Peyer's patch (tissue), 4 donors: ENCODE measurements at regions not wholly inside any gene's neighbourhood (a gene's known extent, or its start where the extent isn't known, plus 50 kb on each side); places are given as distances from the start of the nearest gene placed in this dataset.

Source experiments
- POLR2A ChIP-seq, 2 donors: fragments of 450-650 bp; IDR thresholded peaks; one replicate each; pipeline ENCODE4 v1.5.1; 2017; ENCODE audit warnings: antibody characterized with exemption in 2 of 2, mild to moderate bottlenecking in 2 of 2, moderate library complexity in 2 of 2
- TF ChIP-seq, protein P1 (sequence below), 6 experiments: fragments of 450-650 bp in 4 of 6; fragments of 200-600 bp in 2 of 6; sonication (generic) in 1 of 6; IDR thresholded peaks; one replicate each; pipeline ENCODE4 v1.5.1; 2017 to 2019; ENCODE audit warnings: antibody characterized with exemption in 6 of 6, mild to moderate bottlenecking in 3 of 6, moderate library complexity in 1 of 6

DNA sequence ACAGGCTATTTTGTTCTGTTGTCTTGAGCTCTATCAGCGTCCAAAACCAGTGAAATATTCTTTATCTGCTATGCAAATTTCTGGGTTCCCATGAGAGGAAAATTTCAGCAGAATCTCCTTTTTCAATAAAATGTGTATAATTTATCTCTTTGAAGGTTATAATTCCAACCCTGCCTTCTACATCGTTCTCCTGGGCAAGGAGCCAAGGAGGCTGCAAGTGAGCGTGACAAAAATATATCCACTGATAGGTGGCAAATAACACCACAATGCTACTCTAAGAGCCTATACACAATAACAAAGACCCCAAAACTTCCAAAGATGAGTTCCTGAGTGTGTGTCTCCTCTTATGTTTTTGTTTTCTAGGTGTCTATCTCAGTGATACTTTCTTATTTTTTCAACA is 664.7 kb upstream of the SORCS1 start:
- TF ChIP-seq, protein P1, sequence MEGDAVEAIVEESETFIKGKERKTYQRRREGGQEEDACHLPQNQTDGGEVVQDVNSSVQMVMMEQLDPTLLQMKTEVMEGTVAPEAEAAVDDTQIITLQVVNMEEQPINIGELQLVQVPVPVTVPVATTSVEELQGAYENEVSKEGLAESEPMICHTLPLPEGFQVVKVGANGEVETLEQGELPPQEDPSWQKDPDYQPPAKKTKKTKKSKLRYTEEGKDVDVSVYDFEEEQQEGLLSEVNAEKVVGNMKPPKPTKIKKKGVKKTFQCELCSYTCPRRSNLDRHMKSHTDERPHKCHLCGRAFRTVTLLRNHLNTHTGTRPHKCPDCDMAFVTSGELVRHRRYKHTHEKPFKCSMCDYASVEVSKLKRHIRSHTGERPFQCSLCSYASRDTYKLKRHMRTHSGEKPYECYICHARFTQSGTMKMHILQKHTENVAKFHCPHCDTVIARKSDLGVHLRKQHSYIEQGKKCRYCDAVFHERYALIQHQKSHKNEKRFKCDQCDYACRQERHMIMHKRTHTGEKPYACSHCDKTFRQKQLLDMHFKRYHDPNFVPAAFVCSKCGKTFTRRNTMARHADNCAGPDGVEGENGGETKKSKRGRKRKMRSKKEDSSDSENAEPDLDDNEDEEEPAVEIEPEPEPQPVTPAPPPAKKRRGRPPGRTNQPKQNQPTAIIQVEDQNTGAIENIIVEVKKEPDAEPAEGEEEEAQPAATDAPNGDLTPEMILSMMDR (IDR thresholded peaks at IDR 0.05): no peak
- TF ChIP-seq POLR2A (IDR thresholded peaks at IDR 0.05): no peak
